ENCODE measurements at regions not wholly inside any gene's neighbourhood (a gene's known extent, or its start where the extent isn't known, plus 50 kb on each side); places are given as distances from the start of the nearest gene placed in this dataset.

GRCh38 chr17:34716291-34716690 lies 136.9 kb downstream of the TMEM132E start (continued):
- no peak for TF ChIP-seq REST (IDR thresholded peaks at IDR 0.05)
- no peak for TF ChIP-seq EGR1 (IDR thresholded peaks at IDR 0.05; ENCODE audit: low read depth in 2 of 2)
- TF ChIP-seq HNF4A (conservative IDR thresholded peaks at IDR 0.05) = no peak

DNA sequence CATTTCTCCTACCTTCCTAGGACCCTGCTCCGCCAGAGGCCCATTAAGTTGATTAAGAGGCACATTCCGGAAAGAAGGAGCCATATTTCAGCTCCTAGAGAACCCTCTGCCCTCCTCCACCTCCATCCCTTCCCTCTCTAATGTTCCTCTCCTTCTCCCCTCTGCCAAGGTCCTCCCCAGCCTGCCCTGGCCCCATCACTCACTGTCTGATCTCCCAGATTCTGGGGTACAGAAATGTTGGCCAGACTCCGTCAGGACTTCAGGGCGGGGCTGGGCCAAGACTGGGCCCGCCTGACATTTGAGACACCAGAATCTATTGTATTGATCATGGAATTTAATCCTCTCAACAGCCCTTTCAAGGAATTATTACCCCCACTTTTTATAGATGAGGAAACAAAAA lies 136.1 kb downstream of the TMEM132E start:
- Histone ChIP-seq H3K36me3 (ENCODE audit: control insufficient read depth in 4 of 4, insufficient read depth in 3 of 4, low read depth in 1 of 4, low read length in 3 of 4) (no peaks in the 10 kb centered on the region), H3K4me1 (ENCODE audit: control insufficient read depth in 4 of 4, insufficient read depth in 4 of 4, low read length in 3 of 4) (no peaks in the 10 kb centered on the region), H3K4me3 (ENCODE audit: low read depth in 1 of 3, low read length in 3 of 3) (no peak overlapping the region), H3K27me3 (ENCODE audit: control insufficient read depth in 4 of 4, insufficient read depth in 4 of 4, low read length in 3 of 4) (peaks cover 0 to 3% (median 0%) of the 10 kb centered on the region in 4 donors), H3K9ac (ENCODE audit: low read depth in 1 of 2, low read length in 2 of 2) (no peak overlapping the region), H3K9me3 (ENCODE audit: control insufficient read depth in 4 of 4, low read length in 3 of 4) (no peaks in the 10 kb centered on the region), H3K27ac (ENCODE audit: low read depth in 1 of 2, low read length in 2 of 2) (no peak overlapping the region)
- DNase-seq (ENCODE audit: low spot score) = no peak
- 90% methylated on average over 5 of the region's 5 CpGs for WGBS
- TF ChIP-seq ZBTB33 (IDR thresholded peaks at IDR 0.05) = no peak
- TF ChIP-seq GABPA (IDR thresholded peaks at IDR 0.05 in 1 of 2, conservative IDR thresholded peaks at IDR 0.05 in 1 of 2) = no peak
- TF ChIP-seq NR2F2 (IDR thresholded peaks at IDR 0.05) = no peak
- TF ChIP-seq FOXA2 (IDR thresholded peaks at IDR 0.05) = no peak
- TF ChIP-seq, protein P1, sequence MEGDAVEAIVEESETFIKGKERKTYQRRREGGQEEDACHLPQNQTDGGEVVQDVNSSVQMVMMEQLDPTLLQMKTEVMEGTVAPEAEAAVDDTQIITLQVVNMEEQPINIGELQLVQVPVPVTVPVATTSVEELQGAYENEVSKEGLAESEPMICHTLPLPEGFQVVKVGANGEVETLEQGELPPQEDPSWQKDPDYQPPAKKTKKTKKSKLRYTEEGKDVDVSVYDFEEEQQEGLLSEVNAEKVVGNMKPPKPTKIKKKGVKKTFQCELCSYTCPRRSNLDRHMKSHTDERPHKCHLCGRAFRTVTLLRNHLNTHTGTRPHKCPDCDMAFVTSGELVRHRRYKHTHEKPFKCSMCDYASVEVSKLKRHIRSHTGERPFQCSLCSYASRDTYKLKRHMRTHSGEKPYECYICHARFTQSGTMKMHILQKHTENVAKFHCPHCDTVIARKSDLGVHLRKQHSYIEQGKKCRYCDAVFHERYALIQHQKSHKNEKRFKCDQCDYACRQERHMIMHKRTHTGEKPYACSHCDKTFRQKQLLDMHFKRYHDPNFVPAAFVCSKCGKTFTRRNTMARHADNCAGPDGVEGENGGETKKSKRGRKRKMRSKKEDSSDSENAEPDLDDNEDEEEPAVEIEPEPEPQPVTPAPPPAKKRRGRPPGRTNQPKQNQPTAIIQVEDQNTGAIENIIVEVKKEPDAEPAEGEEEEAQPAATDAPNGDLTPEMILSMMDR (IDR thresholded peaks at IDR 0.05; ENCODE audit: low read depth, low read length, missing input control) = no peak
- no peak for TF ChIP-seq TAF1 (conservative IDR thresholded peaks at IDR 0.05)

DNA sequence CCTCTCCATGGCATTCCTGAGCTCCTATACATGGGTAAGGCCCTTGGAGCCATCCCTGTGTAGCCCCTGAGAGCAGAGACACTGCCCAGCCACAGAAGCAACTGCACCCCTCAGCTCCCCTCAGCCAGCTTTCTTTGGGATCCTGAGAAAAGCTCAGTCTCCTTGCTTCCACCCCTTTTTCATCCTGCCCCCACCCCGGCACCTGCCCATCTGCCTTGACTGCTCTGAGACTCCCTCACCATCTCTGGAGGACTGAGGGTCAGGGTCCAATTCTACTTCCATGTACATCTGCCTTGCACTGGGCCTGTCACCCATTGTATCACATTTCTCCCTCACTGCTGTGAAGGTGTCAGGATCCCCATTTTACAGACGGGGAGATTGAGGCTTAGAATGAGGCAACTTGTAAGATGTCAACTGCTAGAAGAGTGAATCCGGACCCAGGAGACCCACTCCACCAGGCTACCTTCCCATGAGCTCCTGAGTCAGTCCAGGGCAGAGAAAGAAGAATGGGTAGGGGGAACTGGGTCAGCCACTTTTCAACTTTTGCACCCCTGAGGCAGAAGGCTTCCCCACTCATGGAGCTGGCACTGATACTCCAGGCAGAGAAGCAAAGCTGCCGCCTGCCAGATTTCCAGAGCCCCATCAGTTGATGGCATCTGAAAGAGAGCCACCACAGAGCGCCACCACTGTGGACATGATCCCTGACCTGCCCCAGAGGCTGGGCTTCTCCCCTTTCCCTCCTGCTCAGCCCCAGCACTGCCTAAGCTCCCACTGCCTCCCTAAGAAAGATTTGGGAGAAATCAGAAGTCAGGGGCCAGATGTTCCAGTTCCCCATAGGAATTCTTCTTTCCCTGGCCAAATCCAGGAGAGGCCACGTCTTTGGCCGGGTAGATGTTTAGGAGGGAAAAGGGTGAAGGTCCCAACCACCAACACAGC lies 135.4 kb downstream of the TMEM132E start:
- DNase-seq (ENCODE audit: low spot score) = peak; percentile 22
- Histone ChIP-seq H3K36me3 (ENCODE audit: control insufficient read depth in 4 of 4, insufficient read depth in 3 of 4, low read depth in 1 of 4, low read length in 3 of 4) (no peaks in the 10 kb centered on the region), H3K27me3 (ENCODE audit: control insufficient read depth in 4 of 4, insufficient read depth in 4 of 4, low read length in 3 of 4) (peaks cover 0 to 3% (median 0%) of the 10 kb centered on the region in 4 donors), H3K9me3 (ENCODE audit: control insufficient read depth in 4 of 4, low read length in 3 of 4) (no peaks in the 10 kb centered on the region), H3K9ac (ENCODE audit: low read depth in 1 of 2, low read length in 2 of 2) (no peak overlapping the region), H3K4me3 (ENCODE audit: low read depth in 1 of 3, low read length in 3 of 3) (no peak overlapping the region), H3K4me1 (ENCODE audit: control insufficient read depth in 4 of 4, insufficient read depth in 4 of 4, low read length in 3 of 4) (no peaks in the 10 kb centered on the region), H3K27ac (ENCODE audit: low read depth in 1 of 2, low read length in 2 of 2) (no peak overlapping the region)
- 82% methylated on average over 7 of the region's 7 CpGs for WGBS
- no peak for TF ChIP-seq NR2F2 (IDR thresholded peaks at IDR 0.05)
- TF ChIP-seq, protein P2, sequence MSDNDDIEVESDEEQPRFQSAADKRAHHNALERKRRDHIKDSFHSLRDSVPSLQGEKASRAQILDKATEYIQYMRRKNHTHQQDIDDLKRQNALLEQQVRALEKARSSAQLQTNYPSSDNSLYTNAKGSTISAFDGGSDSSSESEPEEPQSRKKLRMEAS (IDR thresholded peaks at IDR 0.05) = no peak
- TF ChIP-seq REST (IDR thresholded peaks at IDR 0.05) = no peak
- no peak for TF ChIP-seq TAF1 (conservative IDR thresholded peaks at IDR 0.05)
- TF ChIP-seq RAD21 (IDR thresholded peaks at IDR 0.05) = no peak
- no peak for TF ChIP-seq GABPA (IDR thresholded peaks at IDR 0.05 in 1 of 2, conservative IDR thresholded peaks at IDR 0.05 in 1 of 2)
- TF ChIP-seq SP1 (IDR thresholded peaks at IDR 0.05) = no peak
- no peak for TF ChIP-seq RXRA (IDR thresholded peaks at IDR 0.05)
- no peak for TF ChIP-seq ZBTB33 (IDR thresholded peaks at IDR 0.05)
- no peak for TF ChIP-seq HNF4G (IDR thresholded peaks at IDR 0.05)
